Parathyroid adenoma (tissue), 2 donors: ENCODE measurements at regions not wholly inside any gene's neighbourhood (a gene's known extent, or its start where the extent isn't known, plus 50 kb on each side); places are given as distances from the start of the nearest gene placed in this dataset.
"Not testable (repeated sequence)": the region's sequence is repeated elsewhere in the genome, so short reads cannot be mapped to it uniquely, and the experiment has no call there.

Experiments used
- H2AFZ ChIP-seq: fragments of 300-600 bp; sonication (generic); one replicate; pipeline ENCODE4 v1.7.0; 2017; ENCODE audit warnings: antibody characterized with exemption, mild to moderate bottlenecking
- H3K27ac ChIP-seq: fragments of 300-600 bp; sonication (generic); one replicate; pipeline ENCODE4 v1.7.0; 2017
- H3K27me3 ChIP-seq: fragments of 300-600 bp; sonication (generic); one replicate; pipeline ENCODE4 v1.7.0; 2017; ENCODE audit warnings: low read length; ENCODE audit not compliant: control insufficient read depth, insufficient read depth
- H3K36me3 ChIP-seq: fragments of 300-600 bp; sonication (generic); one replicate; pipeline ENCODE4 v1.7.0; 2017; ENCODE audit warnings: low read length; ENCODE audit not compliant: control insufficient read depth, insufficient read depth
- H3K4me1 ChIP-seq: fragments of 300-600 bp; sonication (generic); one replicate; pipeline ENCODE4 v1.7.0; 2017; ENCODE audit warnings: control low read depth
- H3K4me2 ChIP-seq: fragments of 300-600 bp; sonication (generic); one replicate; pipeline ENCODE4 v1.7.0; 2017; ENCODE audit warnings: low read length
- H3K4me3 ChIP-seq: fragments of 300-600 bp; sonication (generic); one replicate; pipeline ENCODE4 v1.7.0; 2017; ENCODE audit warnings: low read depth, low read length
- H3K79me2 ChIP-seq: fragments of 300-600 bp; sonication (generic); one replicate; pipeline ENCODE4 v1.7.0; 2017; ENCODE audit warnings: control low read depth
- H3K9ac ChIP-seq: fragments of 300-600 bp; sonication (generic); one replicate; pipeline ENCODE4 v1.7.0; 2017; ENCODE audit warnings: mild to moderate bottlenecking
- H3K9me3 ChIP-seq: fragments of 300-600 bp; sonication (generic); one replicate; pipeline ENCODE4 v1.7.0; 2017; ENCODE audit warnings: low read length; ENCODE audit not compliant: control insufficient read depth
- CTCF ChIP-seq: fragments of 300-600 bp; sonication (generic); IDR thresholded peaks from one replicate; pipeline ENCODE4 v1.7.0; 2017; ENCODE audit warnings: antibody characterized with exemption, mild to moderate bottlenecking
- donor health status: primary hyperparathyroidism.

- no peak for TF ChIP-seq CTCF
- Histone ChIP-seq H3K79me2 (no peaks in the 10 kb centered on the region), H3K27ac (no peak overlapping the region)
These were observed 580.6 kb downstream of the TFAP2A start for GRCh38 chr6:9834233-9834632.

DNA sequence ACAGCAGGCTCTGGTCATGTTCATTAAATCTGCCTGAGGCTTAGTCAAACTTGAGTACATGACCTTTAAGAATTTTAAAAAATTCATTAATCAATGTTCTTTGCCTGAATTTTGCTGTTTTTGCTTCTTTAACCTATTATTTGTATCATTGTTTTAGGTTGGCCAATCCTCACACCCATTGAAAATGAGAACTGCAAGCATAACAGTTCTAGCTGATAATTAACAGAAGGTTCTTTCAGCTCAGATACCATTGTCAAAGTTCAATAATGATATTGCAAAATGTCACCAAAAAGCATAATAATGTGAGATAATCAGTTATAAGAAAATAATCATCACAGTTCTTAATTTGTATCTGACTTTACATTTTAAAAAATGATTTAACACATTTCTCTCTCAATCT lies 583.1 kb downstream of the TFAP2A start:
- Histone ChIP-seq H2AFZ (no peak overlapping the region), H3K9me3 (no peaks in the 10 kb centered on the region), H3K4me1 (no peaks in the 10 kb centered on the region), H3K4me2 (no peak overlapping the region), H3K4me3 (no peak overlapping the region), H3K79me2 (no peaks in the 10 kb centered on the region), H3K36me3 (no peaks in the 10 kb centered on the region), H3K9ac (no peak overlapping the region), H3K27me3 (no peaks in the 10 kb centered on the region), H3K27ac (no peak overlapping the region)
- no peak for TF ChIP-seq CTCF

More at GRCh38 chr6:9834233-9834632, 580.6 kb downstream of the TFAP2A start:
- no peaks in the 10 kb centered on the region for H3K36me3 ChIP-seq
- H3K4me3 ChIP-seq, result no peak overlapping the region
- no peak overlapping the region for H3K9ac ChIP-seq
- H3K4me2 ChIP-seq, result no peak overlapping the region
- H3K4me1 ChIP-seq, result no peaks in the 10 kb centered on the region
- no peaks in the 10 kb centered on the region for H3K27me3 ChIP-seq
- H3K9me3 ChIP-seq, result no peaks in the 10 kb centered on the region
- H2AFZ ChIP-seq, result no peak overlapping the region

DNA sequence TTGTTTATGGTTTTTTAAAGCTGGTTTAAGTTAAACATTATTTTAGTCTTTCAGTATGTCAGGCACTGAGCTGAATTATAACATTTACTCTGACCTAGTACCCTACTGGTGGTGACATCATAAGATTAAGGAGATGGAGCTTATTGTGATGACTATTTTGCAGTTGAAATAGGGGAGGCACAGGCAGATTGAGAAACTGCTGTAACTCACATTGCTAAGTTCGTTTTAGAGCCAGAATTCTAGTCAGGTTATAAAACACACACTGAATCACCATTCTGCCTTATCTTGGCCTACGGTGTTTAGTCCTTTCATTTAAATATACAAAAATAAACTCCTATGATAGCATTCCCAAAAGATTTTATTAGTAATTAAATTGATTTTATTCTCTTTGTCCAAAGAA lies 584.1 kb downstream of the TFAP2A start:
- Histone ChIP-seq H3K36me3 (no peaks in the 10 kb centered on the region), H3K4me2 (no peak overlapping the region), H3K9me3 (no peaks in the 10 kb centered on the region), H3K9ac (no peak overlapping the region), H3K4me1 (no peaks in the 10 kb centered on the region), H3K79me2 (no peaks in the 10 kb centered on the region), H2AFZ (no peak overlapping the region), H3K27me3 (no peaks in the 10 kb centered on the region), H3K27ac (no peak overlapping the region), H3K4me3 (no peak overlapping the region)
- TF ChIP-seq CTCF, result no peak

- no peak overlapping the region for H3K9ac ChIP-seq
- H3K79me2 ChIP-seq, result no peaks in the 10 kb centered on the region
- no peak overlapping the region for H3K27ac ChIP-seq
- no peaks in the 10 kb centered on the region for H3K4me1 ChIP-seq
- no peak overlapping the region for H2AFZ ChIP-seq
- H3K9me3 ChIP-seq, result peaks cover 3% of the 10 kb centered on the region
- no peaks in the 10 kb centered on the region for H3K36me3 ChIP-seq
- H3K4me2 ChIP-seq, result no peak overlapping the region
- H3K4me3 ChIP-seq, result no peak overlapping the region
- no peak for TF ChIP-seq CTCF
- no peaks in the 10 kb centered on the region for H3K27me3 ChIP-seq
These were observed 589.3 kb downstream of the TFAP2A start for GRCh38 chr6:9825526-9825925.

DNA sequence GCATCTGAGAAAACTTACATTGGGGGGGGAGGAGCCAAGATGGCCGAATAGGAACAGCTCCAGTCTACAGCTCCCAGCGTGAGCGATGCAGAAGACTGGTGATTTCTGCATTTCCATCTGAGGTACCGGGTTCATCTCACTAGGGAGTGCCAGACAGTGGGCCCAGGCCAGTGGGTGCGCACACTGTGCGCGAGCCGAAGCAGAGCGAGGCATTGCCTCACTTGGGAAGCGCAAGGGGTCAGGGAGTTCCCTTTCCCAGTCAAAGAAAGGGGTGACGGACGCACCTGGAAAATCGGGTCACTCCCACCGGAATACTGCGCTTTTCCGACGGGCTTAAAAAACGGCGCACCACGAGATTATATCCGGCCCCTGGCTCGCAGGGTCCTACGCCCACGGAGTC lies 604.1 kb downstream of the TFAP2A start:
- H3K4me3 ChIP-seq, H3K9ac ChIP-seq, H3K36me3 ChIP-seq, H3K27ac ChIP-seq, H3K79me2 ChIP-seq, H3K4me1 ChIP-seq, H3K4me2 ChIP-seq, H3K27me3 ChIP-seq, H3K9me3 ChIP-seq, H2AFZ ChIP-seq: not testable (repeated sequence)
